MM.1S (cell line): ENCODE measurements at regions not wholly inside any gene's neighbourhood (a gene's known extent, or its start where the extent isn't known, plus 50 kb on each side); places are given as distances from the start of the nearest gene placed in this dataset.

Experiments used
- DNase-seq: peaks from one replicate; pipeline ENCODE4 v3.0.0-alpha.2; 2015
- H2AFZ ChIP-seq: fragments of 300-600 bp; sonication (generic); 2 replicates; pipeline ENCODE4 v1.6.0; 2016; ENCODE audit warnings: antibody characterized with exemption, low read length
- H3F3A ChIP-seq: fragments of 300-600 bp; sonication (generic); 2 replicates; pipeline ENCODE4 v1.6.1; 2016; ENCODE audit warnings: mild to moderate bottlenecking, antibody characterized with exemption, low read length, moderate library complexity, mixed read lengths; ENCODE audit not compliant: insufficient read depth
- H3K27ac ChIP-seq: fragments of 300-600 bp; sonication (generic); 2 replicates; pipeline ENCODE4 v1.5.1; 2016; ENCODE audit warnings: mild to moderate bottlenecking, low read length
- H3K27me3 ChIP-seq: fragments of 300-600 bp; sonication (generic); replicated peaks from 2 replicates; pipeline ENCODE4 v1.6.0; 2016; ENCODE audit warnings: low read length; ENCODE audit not compliant: insufficient read depth
- H3K36me3 ChIP-seq: fragments of 300-600 bp; sonication (generic); replicated peaks from 2 replicates; pipeline ENCODE4 v1.6.1; 2016; ENCODE audit warnings: mild to moderate bottlenecking, low read length, mixed read lengths; ENCODE audit not compliant: insufficient read depth
- H3K4me1 ChIP-seq: fragments of 300-600 bp; sonication (generic); 2 replicates; pipeline ENCODE4 v1.6.1; 2016; ENCODE audit warnings: low read length, mixed read lengths
- H3K4me2 ChIP-seq: fragments of 300-600 bp; sonication (generic); 2 replicates; pipeline ENCODE4 v1.6.0; 2016; ENCODE audit warnings: low read depth, low read length
- H3K4me3 ChIP-seq: fragments of 300-600 bp; sonication (generic); 2 replicates; pipeline ENCODE4 v1.5.1; 2016; ENCODE audit warnings: low read length, mixed read lengths
- H3K79me2 ChIP-seq: fragments of 300-600 bp; sonication (generic); 2 replicates; pipeline ENCODE4 v1.6.1; 2016; ENCODE audit warnings: mixed run types, low read length, mixed read lengths
- H3K9ac ChIP-seq: fragments of 300-600 bp; sonication (generic); 2 replicates; pipeline ENCODE4 v1.6.1; 2016; ENCODE audit warnings: low read length, mixed read lengths
- H3K9me2 ChIP-seq: fragments of 300-600 bp; sonication (generic); replicated peaks from 2 replicates; pipeline ENCODE4 v1.6.1; 2016; ENCODE audit warnings: mild to moderate bottlenecking, low read length, mixed read lengths; ENCODE audit not compliant: insufficient read depth
- H3K9me3 ChIP-seq: fragments of 300-600 bp; sonication (generic); replicated peaks from 2 replicates; pipeline ENCODE4 v1.6.1; 2016; ENCODE audit warnings: mild to moderate bottlenecking, low read length, mixed read lengths; ENCODE audit not compliant: insufficient read depth
- H4K20me1 ChIP-seq: fragments of 300-600 bp; sonication (generic); 2 replicates; pipeline ENCODE4 v1.6.1; 2016; ENCODE audit warnings: mild to moderate bottlenecking, low read length, moderate library complexity, mixed read lengths; ENCODE audit not compliant: insufficient read depth
- EZH2 ChIP-seq: fragments of 300-600 bp; sonication (generic); optimal IDR thresholded peaks from 2 replicates; pipeline ENCODE3; 2017; ENCODE audit warnings: low read depth, mild to moderate bottlenecking, antibody characterized with exemption, low read length, mixed read lengths
- EZH2phosphoT487 ChIP-seq: fragments of 300-600 bp; sonication (generic); IDR thresholded peaks from 2 replicates; pipeline ENCODE4 v1.6.1; 2018; ENCODE audit warnings: antibody characterized with exemption, low read length
- TF ChIP-seq, protein P1 (sequence below): fragments of 300-600 bp; sonication (generic); IDR thresholded peaks from 2 replicates; pipeline ENCODE4 v1.5.1; 2016; ENCODE audit warnings: antibody characterized with exemption, low read length, mixed read lengths

DNA sequence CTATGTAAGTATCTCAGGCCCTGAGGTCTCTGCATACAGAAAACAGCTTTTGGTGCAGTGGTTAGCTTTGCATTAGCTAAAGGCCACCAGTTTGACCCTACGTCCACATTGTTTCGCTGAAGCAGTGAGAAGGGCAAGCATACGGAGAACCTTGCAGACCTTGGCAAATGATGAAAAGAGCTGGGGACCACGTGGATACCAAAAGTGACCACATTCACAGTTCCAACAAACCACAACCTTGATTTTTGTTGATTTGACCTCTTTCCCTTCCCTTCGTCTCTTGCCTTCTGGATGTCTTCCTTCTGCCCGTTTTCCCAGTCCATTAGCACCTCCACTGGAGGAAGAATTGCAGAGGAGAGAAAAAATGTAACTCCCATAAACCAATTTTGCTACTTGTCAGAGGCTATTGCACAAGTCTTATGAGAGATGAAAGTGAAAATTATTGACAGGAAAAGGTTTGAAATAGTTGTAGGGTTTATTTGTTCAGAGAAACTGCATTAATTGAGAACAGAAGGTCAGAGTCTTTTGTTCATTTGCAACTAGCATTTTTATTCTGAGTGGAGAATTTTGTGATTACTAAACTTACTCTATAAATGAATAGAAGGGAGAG lies 293.9 kb upstream of the HTR2A start:
- H4K20me1 ChIP-seq = no peaks in the 10 kb centered on the region
- H3K4me1 ChIP-seq = no peaks in the 10 kb centered on the region
- no peaks in the 10 kb centered on the region for H3K9me3 ChIP-seq
- H3K27me3 ChIP-seq = no peaks in the 10 kb centered on the region
- no peaks in the 10 kb centered on the region for H3K9me2 ChIP-seq
- H3K27ac ChIP-seq = no peak overlapping the region
- H3F3A ChIP-seq = no peaks in the 10 kb centered on the region
- H3K36me3 ChIP-seq = no peaks in the 10 kb centered on the region
- no peak overlapping the region for H3K4me3 ChIP-seq
- no peak overlapping the region for H3K9ac ChIP-seq
- no peak for TF ChIP-seq EZH2
- no peak for TF ChIP-seq EZH2phosphoT487
- H3K79me2 ChIP-seq = no peaks in the 10 kb centered on the region
- DNase-seq = no peak
- H3K4me2 ChIP-seq = no peak overlapping the region
- H2AFZ ChIP-seq = no peak overlapping the region

DNA sequence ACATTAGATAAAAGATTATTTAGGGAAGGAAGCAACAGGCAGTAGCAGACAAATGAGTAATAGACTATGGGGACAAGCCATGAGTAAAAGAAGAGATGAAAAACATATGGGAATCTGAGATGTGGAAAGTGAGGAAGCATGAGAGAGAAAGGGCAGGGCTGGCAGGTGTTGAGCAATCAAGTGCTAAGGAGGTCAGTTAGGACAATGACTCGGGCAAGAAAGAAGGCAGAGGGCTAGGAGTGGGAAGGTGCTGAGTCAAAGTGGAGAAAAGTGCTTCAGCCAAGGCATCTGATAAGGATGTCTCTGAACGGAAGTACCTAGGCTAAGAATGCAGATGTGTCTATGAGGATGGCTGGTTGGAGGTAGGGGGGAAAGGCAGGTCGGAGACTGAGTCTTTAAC lies 291.9 kb upstream of the HTR2A start:
- H3K4me3 ChIP-seq = no peak overlapping the region
- no peaks in the 10 kb centered on the region for H3K9me3 ChIP-seq
- H3K4me2 ChIP-seq = no peak overlapping the region
- DNase-seq = no peak
- H2AFZ ChIP-seq = no peak overlapping the region
- no peaks in the 10 kb centered on the region for H3F3A ChIP-seq
- H3K27ac ChIP-seq = no peak overlapping the region
- TF ChIP-seq EZH2phosphoT487 = no peak
- TF ChIP-seq EZH2 = no peak
- TF ChIP-seq, protein P1, sequence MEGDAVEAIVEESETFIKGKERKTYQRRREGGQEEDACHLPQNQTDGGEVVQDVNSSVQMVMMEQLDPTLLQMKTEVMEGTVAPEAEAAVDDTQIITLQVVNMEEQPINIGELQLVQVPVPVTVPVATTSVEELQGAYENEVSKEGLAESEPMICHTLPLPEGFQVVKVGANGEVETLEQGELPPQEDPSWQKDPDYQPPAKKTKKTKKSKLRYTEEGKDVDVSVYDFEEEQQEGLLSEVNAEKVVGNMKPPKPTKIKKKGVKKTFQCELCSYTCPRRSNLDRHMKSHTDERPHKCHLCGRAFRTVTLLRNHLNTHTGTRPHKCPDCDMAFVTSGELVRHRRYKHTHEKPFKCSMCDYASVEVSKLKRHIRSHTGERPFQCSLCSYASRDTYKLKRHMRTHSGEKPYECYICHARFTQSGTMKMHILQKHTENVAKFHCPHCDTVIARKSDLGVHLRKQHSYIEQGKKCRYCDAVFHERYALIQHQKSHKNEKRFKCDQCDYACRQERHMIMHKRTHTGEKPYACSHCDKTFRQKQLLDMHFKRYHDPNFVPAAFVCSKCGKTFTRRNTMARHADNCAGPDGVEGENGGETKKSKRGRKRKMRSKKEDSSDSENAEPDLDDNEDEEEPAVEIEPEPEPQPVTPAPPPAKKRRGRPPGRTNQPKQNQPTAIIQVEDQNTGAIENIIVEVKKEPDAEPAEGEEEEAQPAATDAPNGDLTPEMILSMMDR = no peak
- H3K27me3 ChIP-seq = no peaks in the 10 kb centered on the region
- H3K9me2 ChIP-seq = no peaks in the 10 kb centered on the region
- H4K20me1 ChIP-seq = no peaks in the 10 kb centered on the region
- no peak overlapping the region for H3K9ac ChIP-seq
- no peaks in the 10 kb centered on the region for H3K4me1 ChIP-seq
- no peaks in the 10 kb centered on the region for H3K79me2 ChIP-seq
- no peaks in the 10 kb centered on the region for H3K36me3 ChIP-seq

DNA sequence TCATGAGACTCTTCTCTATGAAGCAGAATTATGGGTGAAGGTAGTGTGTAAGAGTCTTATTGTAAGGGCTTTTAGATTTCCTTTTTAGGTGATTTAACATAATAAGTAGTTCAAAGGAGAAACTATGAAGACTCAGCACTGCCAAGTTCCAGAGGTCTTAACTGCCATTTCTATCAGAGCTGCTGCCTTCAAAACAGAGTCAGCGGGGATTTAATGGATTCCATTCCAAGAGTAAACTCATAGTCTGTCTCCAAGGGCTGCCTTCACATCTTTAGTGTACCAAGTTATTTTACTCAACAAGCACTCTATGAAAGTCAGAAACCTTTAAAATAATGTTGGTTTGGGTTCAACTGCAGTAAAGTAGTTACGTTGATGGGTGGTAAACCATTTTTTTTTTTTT lies 289.6 kb upstream of the HTR2A start:
- Histone ChIP-seq H3F3A (no peaks in the 10 kb centered on the region), H2AFZ (no peak overlapping the region), H3K4me3 (no peak overlapping the region), H3K4me2 (no peak overlapping the region), H3K79me2 (no peaks in the 10 kb centered on the region), H3K36me3 (no peaks in the 10 kb centered on the region), H3K4me1 (no peaks in the 10 kb centered on the region), H4K20me1 (no peaks in the 10 kb centered on the region), H3K9me2 (no peaks in the 10 kb centered on the region), H3K27ac (no peak overlapping the region), H3K27me3 (no peaks in the 10 kb centered on the region), H3K9ac (no peak overlapping the region), H3K9me3 (no peaks in the 10 kb centered on the region)
- DNase-seq = no peak
- TF ChIP-seq EZH2phosphoT487 = no peak
- TF ChIP-seq, protein P1 = no peak
- TF ChIP-seq EZH2 = no peak

DNA sequence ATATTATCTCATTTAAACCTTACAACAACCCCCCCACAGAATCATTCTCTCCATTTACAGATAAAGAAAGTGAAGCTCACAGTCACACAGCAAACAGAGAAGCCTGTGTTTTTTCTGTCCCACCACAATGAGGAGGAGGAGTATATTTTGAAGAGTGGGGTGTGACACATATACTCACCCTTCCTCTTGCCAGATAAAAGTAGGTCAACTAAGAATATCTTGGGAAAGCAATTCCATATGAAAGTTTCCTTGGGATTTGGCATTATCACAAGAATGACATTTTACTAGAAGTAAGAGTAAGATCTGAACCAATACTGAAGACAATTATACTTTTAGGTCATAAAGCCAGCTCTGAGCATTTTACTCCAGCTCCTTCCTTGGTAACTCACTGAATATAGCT lies 287.5 kb upstream of the HTR2A start:
- no peaks in the 10 kb centered on the region for H3K79me2 ChIP-seq
- TF ChIP-seq EZH2phosphoT487 (no peak), EZH2 (no peak)
- TF ChIP-seq, protein P1 = no peak
- H3K9ac ChIP-seq = no peak overlapping the region
- H3K27ac ChIP-seq = no peak overlapping the region
- no peaks in the 10 kb centered on the region for H3F3A ChIP-seq
- no peak for DNase-seq
- no peaks in the 10 kb centered on the region for H3K9me3 ChIP-seq
- no peak overlapping the region for H3K4me2 ChIP-seq
- H3K36me3 ChIP-seq = no peaks in the 10 kb centered on the region
- no peaks in the 10 kb centered on the region for H4K20me1 ChIP-seq
- no peak overlapping the region for H3K4me3 ChIP-seq
- H3K27me3 ChIP-seq = no peaks in the 10 kb centered on the region
- no peaks in the 10 kb centered on the region for H3K9me2 ChIP-seq
- H3K4me1 ChIP-seq = no peaks in the 10 kb centered on the region
- H2AFZ ChIP-seq = no peak overlapping the region
